ENCODE measurements at regions not wholly inside any gene's neighbourhood (a gene's known extent, or its start where the extent isn't known, plus 50 kb on each side); places are given as distances from the start of the nearest gene placed in this dataset.

- H3K4me3 ChIP-seq (ENCODE audit: low read depth in 1 of 2, low read length in 2 of 2): no peak overlapping the region
- H3K36me3 ChIP-seq (ENCODE audit: insufficient read depth, low read length): no peaks in the 10 kb centered on the region
- no peaks in the 10 kb centered on the region for H3K79me2 ChIP-seq (ENCODE audit: insufficient read depth, low read length)
- no peaks in the 10 kb centered on the region for H4K20me1 ChIP-seq (ENCODE audit: insufficient read depth, low read length)
- no peak for DNase-seq
- no peaks in the 10 kb centered on the region for H3K9me3 ChIP-seq (ENCODE audit: insufficient read depth, low read length, severe bottlenecking)
- no peak overlapping the region for H3K27ac ChIP-seq (ENCODE audit: low read length)
- H3K4me1 ChIP-seq (ENCODE audit: insufficient read depth, low read length): no peaks in the 10 kb centered on the region
- TF ChIP-seq CTCF (IDR thresholded peaks at IDR 0.05; ENCODE audit: borderline replicate concordance, extremely low read depth, low read length, poor library complexity, severe bottlenecking) (no peak), EZH2 (IDR thresholded peaks at IDR 0.05; ENCODE audit: borderline replicate concordance, low read depth, low read length, severe bottlenecking) (no peak)
- no peak overlapping the region for H2AFZ ChIP-seq (ENCODE audit: low read depth, low read length)
- H3K4me2 ChIP-seq (ENCODE audit: insufficient read depth, low read length): no peak overlapping the region
- H3K9ac ChIP-seq (ENCODE audit: low read depth, low read length): no peak overlapping the region
- H3K27me3 ChIP-seq (ENCODE audit: insufficient read depth, low read length, poor library complexity): no peaks in the 10 kb centered on the region
- no peak for ATAC-seq (ENCODE audit: insufficient read depth, low read depth)
Observed at GRCh38 chr5:61619777-61620518, 287.9 kb downstream of the ZSWIM6 start.

DNA sequence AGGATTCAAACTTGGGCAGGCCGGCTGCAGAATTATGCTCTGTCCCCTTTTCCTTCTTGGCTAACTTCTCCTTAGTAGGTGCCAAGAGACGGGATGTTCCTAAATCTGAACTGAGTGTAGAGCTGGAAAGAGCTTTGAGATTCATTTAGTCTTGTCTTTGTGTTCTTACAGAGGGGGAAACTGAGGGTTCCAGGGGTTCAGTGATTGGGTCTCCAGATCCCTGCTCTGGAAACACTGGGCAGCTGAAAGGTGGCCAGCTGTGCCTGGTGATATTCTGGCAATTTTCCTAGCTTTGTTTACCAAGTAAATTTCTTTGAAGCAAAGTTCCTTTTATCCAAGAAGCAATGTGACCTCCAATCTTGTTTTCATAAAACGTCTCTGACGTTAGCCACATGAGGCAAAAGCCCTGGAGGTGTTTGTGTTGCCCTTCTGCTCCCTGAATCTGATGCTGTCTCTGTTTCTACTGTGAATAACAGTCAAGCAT is 288.7 kb downstream of the ZSWIM6 start:
- Histone ChIP-seq H3K4me1 (ENCODE audit: insufficient read depth, low read length) (no peaks in the 10 kb centered on the region), H3K4me3 (ENCODE audit: low read depth in 1 of 2, low read length in 2 of 2) (no peak overlapping the region), H3K79me2 (ENCODE audit: insufficient read depth, low read length) (no peaks in the 10 kb centered on the region), H3K4me2 (ENCODE audit: insufficient read depth, low read length) (no peak overlapping the region), H3K27me3 (ENCODE audit: insufficient read depth, low read length, poor library complexity) (no peaks in the 10 kb centered on the region), H3K27ac (ENCODE audit: low read length) (no peak overlapping the region), H4K20me1 (ENCODE audit: insufficient read depth, low read length) (no peaks in the 10 kb centered on the region), H3K9me3 (ENCODE audit: insufficient read depth, low read length, severe bottlenecking) (no peaks in the 10 kb centered on the region), H3K9ac (ENCODE audit: low read depth, low read length) (no peak overlapping the region), H2AFZ (ENCODE audit: low read depth, low read length) (no peak overlapping the region), H3K36me3 (ENCODE audit: insufficient read depth, low read length) (no peaks in the 10 kb centered on the region)
- TF ChIP-seq EZH2 (IDR thresholded peaks at IDR 0.05; ENCODE audit: borderline replicate concordance, low read depth, low read length, severe bottlenecking): no peak
- TF ChIP-seq CTCF (IDR thresholded peaks at IDR 0.05; ENCODE audit: borderline replicate concordance, extremely low read depth, low read length, poor library complexity, severe bottlenecking): no peak
- ATAC-seq (ENCODE audit: insufficient read depth, low read depth): no peak
- no peak for DNase-seq

GRCh38 chr5:61621202-61621650 is 289.2 kb downstream of the ZSWIM6 start:
- TF ChIP-seq CTCF (IDR thresholded peaks at IDR 0.05; ENCODE audit: borderline replicate concordance, extremely low read depth, low read length, poor library complexity, severe bottlenecking) (no peak), EZH2 (IDR thresholded peaks at IDR 0.05; ENCODE audit: borderline replicate concordance, low read depth, low read length, severe bottlenecking) (no peak)
- no peaks in the 10 kb centered on the region for H3K9me3 ChIP-seq (ENCODE audit: insufficient read depth, low read length, severe bottlenecking)
- H4K20me1 ChIP-seq (ENCODE audit: insufficient read depth, low read length): no peaks in the 10 kb centered on the region
- ATAC-seq (ENCODE audit: insufficient read depth, low read depth) (no peak), DNase-seq (no peak)
- H3K9ac ChIP-seq (ENCODE audit: low read depth, low read length): no peak overlapping the region
- no peak overlapping the region for H3K4me3 ChIP-seq (ENCODE audit: low read depth in 1 of 2, low read length in 2 of 2)
- no peaks in the 10 kb centered on the region for H3K4me1 ChIP-seq (ENCODE audit: insufficient read depth, low read length)
- H3K27ac ChIP-seq (ENCODE audit: low read length): no peak overlapping the region
- H2AFZ ChIP-seq (ENCODE audit: low read depth, low read length): no peak overlapping the region
- no peak overlapping the region for H3K4me2 ChIP-seq (ENCODE audit: insufficient read depth, low read length)
- no peaks in the 10 kb centered on the region for H3K79me2 ChIP-seq (ENCODE audit: insufficient read depth, low read length)
- H3K36me3 ChIP-seq (ENCODE audit: insufficient read depth, low read length): no peaks in the 10 kb centered on the region
- H3K27me3 ChIP-seq (ENCODE audit: insufficient read depth, low read length, poor library complexity): no peaks in the 10 kb centered on the region
